GM18867 (cell line): ENCODE measurements at regions not wholly inside any gene's neighbourhood (a gene's known extent, or its start where the extent isn't known, plus 50 kb on each side); places are given as distances from the start of the nearest gene placed in this dataset.
"Not testable (repeated sequence)": the region's sequence is repeated elsewhere in the genome, so short reads cannot be mapped to it uniquely, and the experiment has no call there.

Experiments
- ATAC-seq: cut with Tn5 transposase; IDR thresholded peaks from one replicate; pipeline ENCODE4 v1.9.1; 2021; ENCODE audit warnings: mild to moderate bottlenecking, moderate library complexity; ENCODE audit not compliant: unreplicated experiment

DNA sequence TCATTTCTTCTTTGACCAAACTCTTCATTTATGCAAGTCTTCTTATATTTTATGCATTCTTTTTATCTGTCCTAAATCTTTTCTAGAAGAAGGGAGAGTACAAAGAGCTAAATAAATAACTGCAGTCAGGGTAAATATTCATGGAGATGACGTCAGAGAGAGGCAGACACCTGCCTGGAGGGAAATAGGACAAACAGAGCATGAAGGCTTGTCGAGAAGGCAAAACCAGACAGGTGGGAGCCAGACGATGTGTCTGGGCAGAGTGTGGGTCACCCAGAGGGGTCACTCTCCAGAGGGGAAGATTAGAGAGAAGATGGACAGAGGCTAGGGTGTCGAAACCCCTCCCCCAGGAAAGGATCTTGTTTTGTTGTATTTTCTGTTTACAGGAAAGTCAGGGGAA lies 78.3 kb upstream of the RPL38 start:
- ATAC-seq, result no peak

DNA sequence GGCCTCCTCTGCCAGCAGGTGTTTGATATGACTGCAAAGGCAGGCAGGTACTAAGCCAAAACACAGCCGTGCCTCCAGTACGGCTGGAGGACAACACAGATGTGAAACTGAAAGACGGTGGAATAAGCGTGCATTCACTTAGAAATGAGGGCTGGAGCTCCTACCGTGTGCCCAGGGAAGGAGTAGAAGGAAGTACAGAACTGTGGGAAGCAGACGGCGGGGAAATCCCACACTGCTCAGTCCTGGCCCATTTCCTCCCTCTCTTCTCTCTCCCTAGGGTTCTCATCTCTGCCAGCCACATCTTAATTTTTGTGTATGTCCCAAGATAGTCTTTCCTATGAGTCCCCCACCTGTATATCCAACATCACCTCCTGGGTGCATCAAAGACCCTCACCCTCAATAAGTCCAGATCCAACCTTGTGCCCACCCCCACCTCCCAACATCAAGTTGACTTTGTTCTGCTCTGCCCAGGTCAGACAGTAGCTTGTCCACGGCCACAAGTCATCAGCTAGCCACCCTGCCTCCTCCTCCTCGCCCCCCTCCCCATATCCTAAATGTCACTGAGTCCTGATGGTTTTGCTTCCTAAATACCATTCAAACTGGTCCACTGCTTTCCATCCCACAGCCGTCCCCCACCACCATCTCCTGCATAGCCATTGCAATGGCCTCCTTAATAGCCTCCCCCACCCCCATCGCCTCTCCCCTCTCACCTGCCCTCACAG lies 77.1 kb upstream of the RPL38 start:
- no peak for ATAC-seq

DNA sequence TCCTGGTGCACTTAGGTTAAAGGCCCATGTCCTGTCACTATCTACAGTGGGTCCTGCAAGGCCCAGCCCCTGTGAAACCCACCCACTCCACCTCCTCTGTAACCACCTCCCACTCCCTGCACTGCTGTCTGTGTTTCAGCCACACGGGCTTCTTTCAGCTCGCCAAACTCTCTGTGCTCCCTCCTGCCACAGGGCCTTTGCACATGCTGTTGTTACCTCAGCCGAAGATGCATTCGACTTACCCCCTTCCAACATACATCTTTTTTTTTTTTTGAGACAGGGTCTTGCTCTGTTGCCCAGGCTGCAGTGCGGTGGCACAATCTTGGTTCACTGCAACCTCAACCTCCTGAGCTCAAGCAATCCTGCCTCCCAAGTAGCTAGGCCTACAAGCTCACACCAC lies 76.5 kb upstream of the RPL38 start:
- no peak for ATAC-seq

DNA sequence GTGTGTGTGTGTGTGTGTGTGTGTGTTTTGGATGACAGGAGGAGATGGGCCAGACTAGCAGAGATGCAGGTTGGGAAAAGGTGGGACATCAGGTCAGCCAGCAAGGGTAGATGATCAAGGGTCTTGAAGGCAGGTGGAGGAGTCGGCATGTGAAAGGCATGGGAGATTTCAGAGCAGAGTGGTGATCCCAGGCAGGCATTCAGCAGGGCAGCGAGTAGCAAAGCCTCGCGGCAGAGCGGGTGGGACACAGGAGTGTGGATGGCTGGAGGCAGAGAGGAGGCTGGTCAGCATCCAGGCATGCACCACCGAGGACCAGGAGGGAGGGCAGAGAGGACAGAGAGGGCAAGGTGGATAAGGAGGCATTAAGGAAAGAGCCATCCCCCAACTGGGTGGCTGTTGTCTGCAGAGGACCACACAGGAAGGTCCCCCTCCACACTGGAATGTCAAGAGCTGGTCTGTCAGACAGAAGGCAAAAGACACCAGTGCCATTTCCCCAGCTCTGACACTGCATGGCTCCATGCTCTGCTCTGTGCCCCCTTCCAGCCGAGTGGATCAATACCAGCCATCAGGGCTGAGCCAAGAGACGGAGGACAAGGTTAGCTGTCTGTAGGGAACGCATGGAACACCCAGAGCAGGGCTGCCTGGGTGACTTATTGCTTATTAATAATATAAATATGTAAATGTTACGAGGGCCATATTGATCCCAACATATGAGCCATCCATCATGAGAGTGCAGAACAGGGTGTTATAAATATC lies 74.8 kb upstream of the RPL38 start:
- ATAC-seq, result no peak

DNA sequence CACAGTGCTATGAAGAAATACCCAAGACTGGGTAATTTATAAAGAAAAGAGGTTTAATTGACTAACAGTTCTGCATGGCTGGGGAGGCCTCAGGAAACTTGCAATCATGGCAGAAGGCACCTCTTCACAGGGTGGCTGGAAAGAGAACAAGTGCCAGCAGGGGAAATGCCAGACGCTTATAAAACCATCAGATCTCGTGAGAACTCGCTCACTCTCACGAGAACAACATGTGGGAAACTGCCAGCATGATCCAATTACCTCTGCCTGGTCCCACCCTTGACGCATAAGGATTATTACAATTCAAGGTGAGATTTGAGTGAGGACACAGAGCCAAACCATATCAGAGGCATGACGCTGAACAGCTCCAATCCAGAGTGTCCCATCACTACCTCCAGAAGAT lies 73.7 kb upstream of the RPL38 start:
- not testable (repeated sequence) for ATAC-seq

DNA sequence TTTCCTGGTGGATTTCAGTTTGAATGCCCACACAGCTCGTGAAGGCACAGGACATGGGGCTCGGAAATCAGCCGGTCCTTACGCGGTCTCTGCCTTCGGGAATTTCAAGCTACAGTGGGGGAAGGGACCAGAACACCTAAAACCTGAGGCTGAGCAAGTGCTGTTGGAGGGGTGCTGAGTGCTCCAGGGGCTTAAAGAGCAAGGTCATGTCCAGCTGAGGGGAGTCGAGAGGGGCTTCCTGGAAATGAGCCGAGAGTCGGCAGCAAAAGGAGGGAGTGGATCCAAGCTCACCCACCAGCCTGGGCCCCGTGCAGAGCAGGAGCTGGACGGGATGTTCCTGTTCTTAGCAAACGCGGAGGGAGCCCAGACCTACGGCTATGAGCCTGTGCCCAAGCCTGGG lies 73.2 kb upstream of the RPL38 start:
- no peak for ATAC-seq

DNA sequence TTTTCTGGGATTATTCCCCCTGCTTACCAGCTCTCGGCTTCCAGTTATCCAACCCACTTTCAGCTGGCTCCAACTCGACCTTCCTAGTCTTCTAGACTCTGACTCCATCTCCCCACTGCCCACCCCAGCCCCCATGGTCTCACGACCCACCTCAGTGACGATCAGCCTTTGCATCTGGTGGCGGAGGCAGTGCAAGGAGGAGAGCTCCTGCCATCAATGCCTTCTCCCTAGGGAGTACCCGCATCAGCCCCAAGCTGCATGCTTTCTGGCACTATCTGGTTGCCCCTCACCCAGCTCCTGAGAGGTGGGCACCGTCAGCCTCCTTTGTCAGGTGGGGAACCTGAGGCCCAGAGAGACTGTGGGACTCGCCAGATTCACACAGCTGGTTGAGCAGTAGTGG lies 72.6 kb upstream of the RPL38 start:
- no peak for ATAC-seq

DNA sequence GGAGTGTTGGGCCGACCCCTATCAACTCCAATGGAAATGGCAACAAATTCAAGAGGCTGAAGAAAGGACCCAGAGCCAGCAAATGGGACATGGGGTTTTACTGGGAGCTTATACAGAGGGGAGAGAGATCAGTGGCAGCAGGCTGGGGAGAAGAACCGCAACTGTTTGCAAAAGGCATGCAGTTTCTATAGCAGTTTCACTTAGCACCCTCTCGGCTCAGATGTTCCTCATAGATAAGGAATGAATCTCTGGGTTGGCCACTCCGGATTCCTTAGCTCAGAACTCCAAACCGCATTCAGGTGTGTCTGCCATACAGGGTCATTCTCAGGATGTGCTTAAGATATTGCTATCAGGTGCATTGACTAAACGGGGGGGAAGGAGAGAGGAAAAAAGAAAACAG lies 71.1 kb upstream of the RPL38 start:
- no peak for ATAC-seq

DNA sequence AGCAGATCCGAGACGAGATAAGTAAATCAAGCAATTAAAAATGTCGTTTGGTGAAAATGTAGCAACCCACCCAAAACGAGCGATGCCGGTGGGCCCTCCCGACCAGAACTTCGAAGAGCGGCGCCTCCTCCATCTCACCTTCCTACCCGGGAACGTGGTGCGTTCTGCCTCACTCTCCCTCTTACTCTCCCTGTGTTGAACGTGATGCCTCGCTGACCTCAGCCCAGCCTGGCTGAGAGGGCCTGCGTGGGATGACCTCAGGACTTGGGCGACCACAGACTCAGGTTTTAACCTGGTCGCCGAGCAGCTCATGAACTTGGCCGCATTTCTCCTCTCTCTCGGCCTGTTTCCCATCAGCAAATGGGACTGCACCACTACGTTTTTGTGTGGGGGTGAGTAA lies 69.7 kb upstream of the RPL38 start:
- ATAC-seq, result no peak

DNA sequence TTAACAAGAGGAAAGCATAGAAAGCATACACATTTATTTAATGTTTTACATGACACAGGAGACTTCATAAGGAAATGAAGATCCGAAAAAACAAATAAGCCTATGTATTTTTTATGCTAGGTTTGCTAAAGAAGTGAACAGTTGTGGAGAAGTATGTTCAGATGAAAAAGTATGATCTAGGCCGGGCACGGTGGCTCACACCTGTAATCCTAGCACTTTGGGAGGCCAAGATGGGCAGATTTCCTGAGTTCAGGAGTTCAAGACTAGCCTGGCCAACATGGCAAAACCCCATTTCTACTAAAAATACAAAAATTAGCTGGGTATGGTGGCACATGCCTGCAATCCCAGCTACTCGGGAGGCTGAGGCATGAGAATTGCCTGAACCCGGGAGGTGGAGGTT lies 69.2 kb upstream of the RPL38 start:
- not testable (repeated sequence) for ATAC-seq

DNA sequence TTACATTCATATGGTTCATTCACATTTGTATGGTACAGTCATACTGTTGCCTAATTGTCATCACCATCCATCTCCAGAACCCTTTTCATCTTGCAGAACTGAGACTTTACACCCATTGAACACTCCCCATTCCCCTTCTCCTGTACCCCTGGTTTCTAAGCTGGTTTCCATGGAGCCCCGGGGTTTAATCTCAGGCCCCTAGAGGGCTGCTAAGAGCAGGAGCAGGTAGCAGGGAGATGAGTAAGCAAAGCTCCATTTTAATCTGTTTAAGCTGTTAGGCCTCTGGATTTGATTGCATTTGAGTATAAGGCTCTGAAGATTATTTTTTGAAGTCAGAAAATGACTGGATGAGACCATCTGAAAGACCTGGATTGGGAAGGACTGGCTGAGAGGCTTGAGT lies 68.5 kb upstream of the RPL38 start:
- ATAC-seq, result no peak

DNA sequence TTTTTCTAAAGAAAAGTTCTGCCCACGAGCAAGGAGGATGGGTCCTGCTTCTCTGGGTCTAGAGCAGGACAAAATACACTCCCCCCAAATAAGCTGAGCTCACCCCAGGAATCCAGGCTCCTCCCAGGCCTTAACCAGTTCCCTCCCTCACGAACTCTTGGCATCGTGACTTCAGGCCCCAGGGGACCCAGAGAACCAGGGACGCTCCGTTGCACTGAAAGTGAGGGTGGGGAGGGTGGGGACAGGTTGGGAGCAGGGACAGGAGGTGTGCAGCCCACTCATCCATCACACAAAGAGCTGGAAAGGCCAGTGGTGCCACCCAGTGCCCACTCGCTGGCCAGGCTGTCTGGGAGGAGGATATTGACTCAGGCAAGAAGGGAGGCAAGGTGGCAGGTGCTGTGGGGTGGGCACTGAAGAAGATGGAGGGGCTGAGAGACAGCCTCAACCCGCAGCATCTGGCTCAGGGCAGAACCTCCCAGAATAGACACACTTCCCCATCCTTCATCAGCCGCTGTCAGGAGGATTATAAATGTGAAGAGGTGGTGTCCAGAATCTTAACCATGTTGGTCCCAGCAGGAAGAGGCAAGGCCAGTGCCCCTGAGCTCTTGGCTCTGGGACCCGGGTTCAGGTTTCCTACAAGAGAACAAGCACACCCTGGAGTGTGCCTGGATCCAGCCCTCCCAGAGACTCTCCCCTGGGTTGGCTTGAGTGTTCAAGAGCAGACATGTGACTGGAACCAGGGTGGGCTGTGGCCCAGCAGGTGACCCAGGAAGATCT lies 67.9 kb upstream of the RPL38 start:
- no peak for ATAC-seq

DNA sequence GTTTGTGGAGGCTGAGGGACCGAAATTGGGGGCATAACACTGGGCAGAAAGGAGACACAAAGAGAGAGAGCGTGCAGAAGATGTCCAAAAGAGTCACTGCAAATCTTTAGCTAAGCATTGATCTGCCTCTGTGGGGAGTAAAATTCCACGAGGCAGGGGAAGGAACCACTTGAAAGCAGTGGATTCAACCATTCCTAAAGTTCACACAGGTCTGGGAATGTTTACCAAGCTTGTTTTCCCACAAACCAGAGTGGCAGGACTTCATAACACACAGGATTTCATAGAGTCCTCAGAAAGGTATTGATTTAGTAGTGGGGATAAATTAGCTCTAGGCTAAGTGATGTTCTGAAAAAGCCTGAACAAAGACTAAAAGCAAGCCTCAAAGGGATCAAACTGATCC lies 66.1 kb upstream of the RPL38 start:
- no peak for ATAC-seq

DNA sequence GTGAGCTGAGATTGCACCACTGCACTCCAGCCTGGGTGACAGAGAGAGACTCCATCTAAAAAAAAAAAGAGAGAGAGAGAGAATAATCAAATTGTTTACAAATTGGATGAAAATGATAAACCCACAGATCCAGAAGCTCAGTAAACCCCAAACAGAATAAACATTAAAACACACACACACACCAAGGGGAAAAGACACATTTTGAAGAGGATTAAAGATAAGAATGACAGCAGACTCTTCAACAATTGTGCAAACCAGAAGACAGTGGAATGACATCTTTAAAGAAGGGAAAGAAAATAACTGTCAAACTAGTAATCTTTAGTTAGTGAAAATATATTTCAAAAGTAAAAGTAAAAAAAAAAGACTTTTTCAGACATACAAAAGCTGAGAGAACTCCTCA lies 64.4 kb upstream of the RPL38 start:
- no peak for ATAC-seq

DNA sequence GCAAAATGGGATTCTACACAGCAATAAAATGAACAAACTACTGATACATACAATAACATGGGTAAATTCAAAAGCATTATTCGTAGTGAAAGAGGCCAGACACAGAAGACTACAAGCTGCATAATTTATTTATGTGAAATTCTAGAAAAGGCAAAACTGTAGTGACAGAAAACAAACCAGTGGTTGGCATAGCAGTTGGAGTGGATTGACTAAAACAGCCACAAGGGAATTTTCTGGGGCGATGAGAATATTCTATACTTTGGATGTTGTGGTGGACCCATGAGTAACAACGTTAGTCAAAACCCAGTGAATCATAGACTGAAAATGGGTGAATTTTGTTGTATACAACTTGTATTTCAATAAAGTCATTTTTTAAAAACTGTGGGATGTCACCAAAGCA lies 63.2 kb upstream of the RPL38 start:
- no peak for ATAC-seq

DNA sequence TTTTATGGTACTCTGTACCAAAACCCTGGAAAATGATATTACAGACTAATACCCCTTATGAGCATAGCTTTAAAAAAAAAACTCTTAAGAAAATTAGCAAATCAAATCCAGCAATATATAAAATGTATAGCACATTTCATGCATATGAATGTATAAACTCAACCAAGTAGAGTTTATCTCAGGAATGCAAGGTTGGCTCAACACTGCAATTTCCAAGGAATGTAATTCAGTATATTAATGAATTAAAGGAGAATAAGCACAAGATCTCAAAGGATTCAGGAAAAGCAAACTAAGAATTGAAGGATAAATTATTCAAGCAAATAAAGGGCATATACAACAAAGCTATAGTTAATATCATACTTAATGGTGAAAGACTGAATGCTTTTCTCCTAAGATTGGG lies 61.9 kb upstream of the RPL38 start:
- ATAC-seq, result no peak

DNA sequence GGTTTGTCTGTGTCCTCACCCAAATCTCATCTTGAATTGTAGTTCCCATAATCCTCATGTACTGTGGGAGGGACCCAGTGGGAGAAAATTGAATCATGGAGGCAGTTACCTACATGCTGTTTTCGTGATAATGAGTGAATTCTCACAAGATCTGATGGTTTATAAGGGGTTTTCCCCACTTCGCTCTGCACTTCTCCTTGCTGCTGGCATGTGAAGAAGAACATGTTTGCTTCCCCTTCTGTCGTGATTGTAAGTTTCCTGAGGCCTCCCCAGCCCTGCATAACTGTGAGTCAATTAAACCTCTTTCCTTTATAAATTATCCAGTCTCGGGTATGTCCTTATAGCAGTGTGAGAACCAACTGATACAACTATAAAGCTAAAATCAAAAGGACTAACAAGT lies 60.2 kb upstream of the RPL38 start:
- ATAC-seq, result not testable (repeated sequence)

DNA sequence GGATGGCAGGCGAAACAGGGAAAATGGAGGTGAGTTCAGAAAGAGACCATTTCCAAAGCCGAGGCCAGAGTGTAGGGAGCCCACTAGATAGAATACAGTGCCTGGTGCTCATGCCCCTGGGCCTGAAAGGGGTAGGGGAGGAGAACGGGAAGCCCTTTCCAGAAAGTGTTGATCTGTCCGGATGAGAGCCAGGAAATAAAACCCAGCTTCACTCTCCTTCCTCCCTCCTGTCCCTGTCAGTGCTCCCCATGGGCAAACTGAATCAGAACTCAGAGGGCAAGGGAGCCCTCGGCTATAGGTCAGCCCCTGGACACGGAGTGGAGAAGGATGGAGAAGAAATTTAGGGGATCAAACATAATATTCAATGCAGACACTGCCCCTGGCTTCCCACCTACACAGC lies 57.7 kb upstream of the RPL38 start:
- no peak for ATAC-seq

DNA sequence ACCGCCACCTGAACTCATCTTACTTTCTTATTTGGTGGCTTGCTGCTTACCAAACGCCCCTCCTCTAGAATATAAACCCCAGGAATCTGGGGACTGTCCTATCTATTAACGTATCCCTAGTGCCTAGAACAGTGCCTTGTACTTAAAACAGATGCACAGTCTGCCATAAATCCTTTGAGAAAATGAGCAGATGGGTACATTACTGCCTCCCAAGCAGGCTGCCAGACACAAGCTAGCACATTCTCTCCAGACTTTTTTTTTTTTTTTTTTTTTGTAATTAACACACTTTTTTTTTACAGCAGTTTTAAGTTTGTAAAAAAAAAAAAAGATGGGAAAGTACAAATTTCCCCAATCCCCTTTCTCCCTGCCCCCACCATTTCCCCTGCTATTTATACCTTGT lies 57.3 kb upstream of the RPL38 start:
- no peak for ATAC-seq

DNA sequence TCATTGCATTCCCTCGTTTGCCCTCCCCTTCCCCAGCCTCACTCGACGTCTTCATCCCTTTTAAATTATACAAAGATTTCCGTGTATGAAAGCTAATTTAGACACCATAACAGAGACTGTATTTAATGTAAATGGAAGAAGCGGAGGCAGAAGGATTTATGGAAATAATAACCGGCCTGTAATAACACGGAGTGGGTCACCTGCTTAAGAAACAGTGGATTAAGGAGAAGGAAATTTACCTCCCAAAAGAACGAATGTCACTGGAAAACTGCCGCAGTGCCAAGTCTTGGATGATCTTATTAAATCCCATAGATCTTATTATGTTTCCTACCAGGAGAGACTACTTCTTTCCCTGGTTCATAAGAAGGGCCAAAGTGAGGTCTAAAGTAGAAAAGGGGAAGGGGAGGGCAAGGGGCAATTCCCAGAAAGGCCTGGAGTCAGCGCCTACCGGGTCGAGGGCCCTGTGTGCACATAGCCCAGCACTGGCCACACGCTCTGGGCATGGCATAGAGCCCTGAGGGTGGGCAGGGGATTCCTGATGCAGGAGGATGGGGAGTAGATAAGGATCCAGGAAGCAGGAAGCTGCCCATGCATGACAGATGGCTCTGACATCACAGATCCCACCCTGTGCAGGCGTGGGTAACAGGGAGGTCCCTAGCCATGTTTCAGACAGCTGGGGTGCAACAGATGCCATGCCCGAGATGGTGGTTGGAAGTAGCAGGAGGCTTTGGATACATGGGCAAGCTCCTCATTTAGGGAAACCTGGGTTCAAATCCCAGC lies 56.2 kb upstream of the RPL38 start:
- ATAC-seq, result no peak

DNA sequence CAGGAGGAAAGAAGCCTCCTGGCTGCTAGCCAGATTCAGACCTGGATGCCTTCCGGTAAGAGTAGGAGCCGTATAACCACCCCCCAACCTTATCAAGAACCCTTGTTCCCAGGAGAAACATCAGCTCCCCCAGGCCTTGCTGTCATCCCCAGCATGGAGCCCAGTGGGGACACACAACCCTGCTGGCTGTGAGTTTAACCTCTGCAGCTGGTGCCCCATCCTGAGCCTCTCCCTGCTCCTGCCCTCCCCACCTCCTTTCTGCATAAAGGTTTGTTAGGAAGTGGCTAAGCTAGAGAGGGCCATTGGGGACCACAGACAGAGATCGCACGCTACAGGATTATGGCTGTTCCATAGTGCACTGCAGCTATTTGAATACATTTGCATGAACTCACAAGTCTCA lies 55.5 kb upstream of the RPL38 start:
- ATAC-seq, result no peak
